Breast epithelium (tissue), 3 donors: ENCODE measurements at regions not wholly inside any gene's neighbourhood (a gene's known extent, or its start where the extent isn't known, plus 50 kb on each side); places are given as distances from the start of the nearest gene placed in this dataset.

Experiments
- POLR2A ChIP-seq: fragments of 450-650 bp; IDR thresholded peaks from one replicate; pipeline ENCODE4 v1.6.1; 2016; ENCODE audit warnings: antibody characterized with exemption, mild to moderate bottlenecking, moderate library complexity
- POLR2AphosphoS5 ChIP-seq, 3 donors: sonication (generic); formaldehyde crosslinking; IDR thresholded peaks; one replicate each; pipeline ENCODE4 v1.6.1; 2017; ENCODE audit warnings: antibody characterized with exemption in 3 of 3
- TF ChIP-seq, protein P1 (sequence below), 3 donors: fragments of 450-650 bp; IDR thresholded peaks; one replicate each; pipeline ENCODE4 v1.5.1; 2016 to 2017; ENCODE audit warnings: antibody characterized with exemption in 3 of 3, mild to moderate bottlenecking in 3 of 3, moderate library complexity in 3 of 3

DNA sequence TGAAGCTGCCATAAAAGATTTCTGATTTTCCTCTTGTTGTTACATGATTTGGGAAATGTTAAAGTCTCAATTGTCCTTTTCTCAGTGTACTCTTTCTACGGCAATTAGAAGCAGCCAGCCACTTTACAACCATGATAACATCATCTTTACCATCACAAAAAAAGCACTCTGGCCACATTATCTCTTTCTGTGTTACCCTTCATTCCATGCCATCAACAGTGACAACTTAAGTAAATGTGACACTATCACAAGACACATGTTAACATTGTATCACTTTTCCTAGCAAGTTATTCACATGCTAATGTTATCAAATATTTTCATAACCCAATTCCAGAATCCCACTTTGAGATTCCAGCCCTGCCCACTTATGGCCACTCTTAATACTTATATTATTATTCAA lies 131.2 kb downstream of the TMX3 start:
- TF ChIP-seq POLR2A (no peak), POLR2AphosphoS5 (IDR thresholded peaks at IDR 0.05) (no peak)
- TF ChIP-seq, protein P1, sequence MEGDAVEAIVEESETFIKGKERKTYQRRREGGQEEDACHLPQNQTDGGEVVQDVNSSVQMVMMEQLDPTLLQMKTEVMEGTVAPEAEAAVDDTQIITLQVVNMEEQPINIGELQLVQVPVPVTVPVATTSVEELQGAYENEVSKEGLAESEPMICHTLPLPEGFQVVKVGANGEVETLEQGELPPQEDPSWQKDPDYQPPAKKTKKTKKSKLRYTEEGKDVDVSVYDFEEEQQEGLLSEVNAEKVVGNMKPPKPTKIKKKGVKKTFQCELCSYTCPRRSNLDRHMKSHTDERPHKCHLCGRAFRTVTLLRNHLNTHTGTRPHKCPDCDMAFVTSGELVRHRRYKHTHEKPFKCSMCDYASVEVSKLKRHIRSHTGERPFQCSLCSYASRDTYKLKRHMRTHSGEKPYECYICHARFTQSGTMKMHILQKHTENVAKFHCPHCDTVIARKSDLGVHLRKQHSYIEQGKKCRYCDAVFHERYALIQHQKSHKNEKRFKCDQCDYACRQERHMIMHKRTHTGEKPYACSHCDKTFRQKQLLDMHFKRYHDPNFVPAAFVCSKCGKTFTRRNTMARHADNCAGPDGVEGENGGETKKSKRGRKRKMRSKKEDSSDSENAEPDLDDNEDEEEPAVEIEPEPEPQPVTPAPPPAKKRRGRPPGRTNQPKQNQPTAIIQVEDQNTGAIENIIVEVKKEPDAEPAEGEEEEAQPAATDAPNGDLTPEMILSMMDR (IDR thresholded peaks at IDR 0.05), result no peak
